ENCODE measurements at regions not wholly inside any gene's neighbourhood (a gene's known extent, or its start where the extent isn't known, plus 50 kb on each side); places are given as distances from the start of the nearest gene placed in this dataset.
"Not testable (repeated sequence)": the region's sequence is repeated elsewhere in the genome, so short reads cannot be mapped to it uniquely, and the experiment has no call there.

GRCh38 chr22:26082866-26083265, 86.4 kb upstream of the SEZ6L start:
- DNase-seq = peak in 1 of 2 experiments; percentile 20

GRCh38 chr22:26086359-26086758, 82.9 kb upstream of the SEZ6L start:
- peak in 1 of 2 experiments; percentile 41 for DNase-seq

GRCh38 chr22:26087816-26088215, 81.4 kb upstream of the SEZ6L start:
- no peak for DNase-seq

GRCh38 chr22:26090821-26091220, 78.4 kb upstream of the SEZ6L start:
- DNase-seq = no peak

GRCh38 chr22:26094497-26094896, 74.8 kb upstream of the SEZ6L start:
- not testable (repeated sequence) for DNase-seq

- DNase-seq = no peak
Observed at GRCh38 chr22:26095256-26095956, 73.9 kb upstream of the SEZ6L start.

- DNase-seq = no peak
Observed at GRCh38 chr22:26097411-26097810, 71.9 kb upstream of the SEZ6L start.

- DNase-seq = peak in 1 of 2 experiments; percentile 27
Observed at GRCh38 chr22:26097840-26098239, 71.4 kb upstream of the SEZ6L start.

- DNase-seq = no peak
Observed at GRCh38 chr22:26103023-26103422, 66.2 kb upstream of the SEZ6L start.

- no peak for DNase-seq
Observed at GRCh38 chr22:26106412-26106811, 62.9 kb upstream of the SEZ6L start.

GRCh38 chr22:26109686-26110315, 59.5 kb upstream of the SEZ6L start:
- DNase-seq = no peak

GRCh38 chr22:26114826-26115225, 54.4 kb upstream of the SEZ6L start:
- no peak for DNase-seq

- DNase-seq = no peak
Observed at GRCh38 chr22:26115266-26115665, 54.0 kb upstream of the SEZ6L start.

Measured in NCI-H2081 (cell line).